HL-60 (cell line): ENCODE measurements at regions not wholly inside any gene's neighbourhood (a gene's known extent, or its start where the extent isn't known, plus 50 kb on each side); places are given as distances from the start of the nearest gene placed in this dataset.

ENCODE experiments used
- DNase-seq, 2 experiments: peaks; one replicate each; pipeline ENCODE4 v3.0.0-alpha.2; 2010 to 2020; ENCODE audit warnings: low read depth in 1 of 2, low spot score in 1 of 2
- H3K27ac ChIP-seq: fragments of 250-450 bp; sonication (Bioruptor Pico); replicated peaks from 2 replicates; pipeline ENCODE4 v1.5.1; 2020; ENCODE audit warnings: mild to moderate bottlenecking, moderate library complexity
- H3K27me3 ChIP-seq: fragments of 250-450 bp; sonication (Bioruptor Pico); 2 replicates; pipeline ENCODE4 v1.5.1; 2021; ENCODE audit warnings: mild to moderate bottlenecking, moderate library complexity; ENCODE audit not compliant: insufficient read depth, poor library complexity, severe bottlenecking
- H3K4me3 ChIP-seq: replicated peaks from 2 replicates; pipeline ENCODE4 v1.5.1; 2011; ENCODE audit warnings: mild to moderate bottlenecking, control low read depth, low read length; ENCODE audit not compliant: insufficient read depth
- GABPA ChIP-seq: IDR thresholded peaks from 2 replicates; pipeline ENCODE4 v1.6.1; 2012; ENCODE audit warnings: low read depth
- POLR2AphosphoS5 ChIP-seq: IDR thresholded peaks from 2 replicates; pipeline ENCODE4 v1.6.1; 2012; ENCODE audit warnings: low read depth
- REST ChIP-seq: IDR thresholded peaks from 2 replicates; pipeline ENCODE4 v1.6.1; 2012; ENCODE audit warnings: low read depth; ENCODE audit not compliant: insufficient replicate concordance
- SPI1 ChIP-seq: IDR thresholded peaks from 2 replicates; pipeline ENCODE4 v1.6.1; 2012; ENCODE audit warnings: low read depth, mild to moderate bottlenecking, borderline replicate concordance

DNA sequence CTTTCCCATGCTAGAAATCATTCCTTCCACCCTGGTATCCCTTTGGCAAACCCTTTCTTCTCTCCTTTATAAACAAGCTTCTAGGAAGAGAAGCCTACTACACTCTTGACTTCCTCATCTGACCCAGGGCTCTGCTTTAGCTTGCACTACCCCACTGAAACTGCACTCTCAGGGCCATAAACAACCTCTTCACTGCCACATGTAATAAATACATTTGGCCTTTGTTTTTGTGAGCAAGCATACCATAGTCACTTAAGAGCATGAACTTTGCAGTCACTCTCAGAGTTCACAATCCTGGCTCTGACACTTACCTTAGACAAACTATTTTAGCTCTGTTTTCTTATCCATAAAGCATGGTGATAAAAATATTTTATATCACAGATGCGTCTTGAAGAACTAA, 50.7 kb upstream of the USP38 start:
- H3K4me3 ChIP-seq: no peak overlapping the region
- DNase-seq: no peak
- TF ChIP-seq POLR2AphosphoS5: no peak
- 0 out of 2 replicates have a peak, but pooled peaks have one; percentile 12 for TF ChIP-seq SPI1
- no peak for TF ChIP-seq REST
- no peak for TF ChIP-seq GABPA

More for the DNA sequence above, 50.7 kb upstream of the USP38 start:
- H3K27ac ChIP-seq: no peak overlapping the region
- peaks cover 6% of the 10 kb centered on the region for H3K27me3 ChIP-seq
